Activated naive CD4-positive, alpha-beta T cell treated with anti-CD3 and anti-CD28 coated beads, Interleukin-2, amount 50 U/mL, for 72 hours (primary cell): ENCODE measurements at regions not wholly inside any gene's neighbourhood (a gene's known extent, or its start where the extent isn't known, plus 50 kb on each side); places are given as distances from the start of the nearest gene placed in this dataset.

ENCODE experiments used
- ATAC-seq, 2 donors: fragments of 150-1000 bp; cut with Tn5 transposase; 2 replicates each; pipeline ENCODE4 v1.10.0; 2021; ENCODE audit warnings: mild to moderate bottlenecking in 2 of 2, moderate library complexity in 2 of 2
- DNase-seq, 2 donors: peaks; one replicate each; pipeline ENCODE4 v3.0.0; 2021 to 2022; ENCODE audit warnings: low spot score in 2 of 2
- H3K27ac Mint-ChIP-seq, 2 donors: one replicate each; pipeline ENCODE4 v1.8.0; 2022; ENCODE audit warnings: mild to moderate bottlenecking in 2 of 2, mixed read lengths in 2 of 2
- H3K36me3 Mint-ChIP-seq, 2 donors: one replicate each; pipeline ENCODE4 v1.8.0; 2022; ENCODE audit warnings: mixed read lengths in 2 of 2
- H3K9me3 Mint-ChIP-seq, 2 donors: one replicate each; pipeline ENCODE4 v1.8.0; 2022; ENCODE audit warnings: mixed read lengths in 2 of 2

DNA sequence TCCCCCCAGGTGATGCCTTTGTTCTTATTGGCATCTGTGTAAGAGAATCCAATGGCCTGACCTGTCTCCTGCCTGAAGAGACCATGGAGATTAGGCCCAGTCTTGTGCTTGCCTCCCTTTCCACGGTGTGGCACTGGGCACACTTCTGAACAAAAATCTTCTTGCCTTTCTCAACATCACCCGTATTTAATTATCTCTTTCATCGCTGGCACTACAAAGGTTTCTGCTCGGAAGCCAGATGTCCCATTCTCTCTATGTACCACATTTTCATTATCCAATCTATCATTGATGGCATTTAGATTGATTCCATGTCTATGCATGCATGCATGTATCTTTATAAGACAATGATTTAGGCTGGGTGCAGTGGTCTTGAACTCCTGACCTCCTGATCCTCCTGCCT lies 74.3 kb downstream of the SLC25A15 start:
- Mint-ChIP-seq H3K36me3 (peaks cover 0 to 5% of the 10 kb centered on the region in 2 donors), H3K27ac (no peak overlapping the region), H3K9me3 (peaks cover 4 to 11% of the 10 kb centered on the region in 2 donors)
- ATAC-seq = no peak
- no peak for DNase-seq

DNA sequence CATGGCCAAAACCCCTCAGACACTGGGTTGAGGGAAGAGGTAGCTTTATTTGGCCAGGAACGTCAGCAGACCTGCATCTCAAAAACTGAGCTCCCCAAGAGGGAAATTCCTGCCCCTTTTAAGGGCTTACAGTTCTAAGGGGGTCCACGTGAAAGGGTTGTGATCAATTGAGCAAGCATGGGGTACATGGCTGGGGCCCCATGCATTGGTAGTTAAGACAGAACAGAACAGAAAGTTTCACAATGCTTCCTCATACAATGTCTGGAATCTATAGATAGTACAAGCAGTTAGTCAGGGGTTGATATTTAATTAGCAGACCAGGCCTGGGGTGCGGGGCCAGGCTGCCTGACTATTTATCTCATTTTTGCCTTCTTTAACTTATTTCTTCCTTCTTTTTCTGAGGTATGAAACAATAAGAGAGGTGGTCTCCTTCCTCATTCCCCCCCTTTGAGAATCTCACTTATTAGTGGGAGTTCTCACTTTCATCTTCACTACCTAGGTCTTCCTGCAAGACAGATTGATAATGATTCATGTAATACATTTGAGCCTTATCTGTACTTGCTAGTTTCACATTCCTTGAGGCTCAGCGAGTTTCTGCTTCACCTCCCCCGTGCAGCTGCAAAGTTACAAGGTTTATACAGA lies 84.8 kb downstream of the SLC25A15 start:
- Mint-ChIP-seq H3K9me3 (peaks cover 36 to 37% of the 10 kb centered on the region in 2 donors), H3K36me3 (peaks cover 59 to 72% of the 10 kb centered on the region in 2 donors), H3K27ac (no peak overlapping the region)
- no peak for ATAC-seq
- no peak for DNase-seq

DNA sequence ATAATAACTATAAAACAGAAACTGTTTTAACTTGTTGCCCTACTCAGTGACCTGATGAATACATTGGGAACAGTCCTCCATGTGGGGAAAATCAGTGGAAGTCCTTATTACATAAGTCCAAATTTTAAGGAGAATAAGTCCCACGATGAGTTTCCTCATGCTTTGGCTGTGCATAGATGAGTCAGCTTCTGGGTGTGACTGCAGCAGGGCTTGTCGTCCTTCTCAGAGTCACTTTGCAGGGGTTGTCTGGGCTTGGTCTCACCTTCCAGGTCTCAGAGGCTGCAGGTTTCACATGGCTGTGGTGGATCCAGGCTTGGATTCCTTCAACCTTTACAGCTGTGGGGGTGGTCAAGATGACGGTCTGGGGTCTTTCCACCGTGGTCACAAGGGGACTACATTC lies 85.6 kb downstream of the SLC25A15 start:
- H3K9me3 Mint-ChIP-seq = peaks cover 44 to 45% of the 10 kb centered on the region in 2 donors
- no peak for ATAC-seq
- peaks cover 67 to 79% of the 10 kb centered on the region in 2 donors for H3K36me3 Mint-ChIP-seq
- no peak overlapping the region for H3K27ac Mint-ChIP-seq
- DNase-seq = no peak

DNA sequence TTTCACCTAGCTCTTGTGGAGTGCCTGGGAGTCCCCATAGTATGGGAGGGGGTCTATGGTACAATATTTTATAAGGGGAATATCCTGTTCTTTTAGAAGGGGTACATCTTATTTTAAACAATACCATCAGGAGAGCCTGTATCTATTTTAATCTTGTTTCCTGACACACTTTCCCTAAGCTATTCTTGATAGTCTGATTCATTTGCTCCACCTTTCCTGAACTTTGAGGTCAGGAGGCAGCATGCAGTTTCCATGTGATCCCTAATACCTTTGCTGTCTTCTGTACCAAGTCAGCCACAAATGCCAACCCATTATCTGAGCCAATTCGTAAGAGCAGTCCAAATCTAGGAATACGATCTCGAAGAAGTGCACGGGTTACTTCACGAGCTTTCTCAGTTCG lies 86.2 kb downstream of the SLC25A15 start:
- no peak overlapping the region for H3K27ac Mint-ChIP-seq
- peaks cover 47 to 50% of the 10 kb centered on the region in 2 donors for H3K9me3 Mint-ChIP-seq
- ATAC-seq (no peak), DNase-seq (no peak)
- H3K36me3 Mint-ChIP-seq = peaks cover 68 to 85% of the 10 kb centered on the region in 2 donors

DNA sequence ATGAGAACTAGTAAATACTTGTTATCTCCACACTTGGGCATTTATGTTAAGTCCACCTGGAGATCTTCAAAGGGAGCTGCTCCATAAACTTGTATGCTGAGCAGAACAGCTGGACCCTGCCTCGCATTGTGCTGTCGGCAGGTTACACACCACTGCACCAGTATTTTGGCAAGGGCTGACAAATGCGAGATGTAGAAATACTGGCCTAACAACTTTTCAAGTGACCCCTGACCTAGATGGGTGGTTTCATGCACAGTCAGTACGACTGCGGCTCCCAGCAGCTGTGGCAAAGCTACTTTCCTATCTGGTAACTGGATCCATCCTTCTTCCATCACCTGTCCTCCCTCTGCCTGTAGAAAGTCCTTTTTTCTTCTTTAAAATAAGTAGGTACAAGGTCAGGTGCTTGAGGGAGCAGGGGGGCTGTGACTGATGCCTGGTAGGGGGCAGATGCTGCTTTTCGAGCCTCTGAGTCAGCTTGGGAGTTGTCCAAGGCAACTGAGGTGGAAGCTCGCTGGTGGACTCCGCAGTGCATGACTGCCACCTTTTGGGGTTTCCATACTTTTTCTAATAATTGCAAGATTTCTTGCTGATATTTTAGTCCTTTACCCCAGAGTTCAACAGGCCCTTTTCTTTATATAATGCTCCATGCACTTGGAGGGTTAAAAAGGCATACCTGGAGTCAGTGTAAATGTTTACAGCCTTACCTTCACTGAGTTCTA lies 86.8 kb downstream of the SLC25A15 start:
- DNase-seq = no peak
- H3K36me3 Mint-ChIP-seq = peaks cover 72 to 88% of the 10 kb centered on the region in 2 donors
- no peak for ATAC-seq
- H3K9me3 Mint-ChIP-seq = peaks cover 52% of the 10 kb centered on the region in 2 donors
- H3K27ac Mint-ChIP-seq = no peak overlapping the region

DNA sequence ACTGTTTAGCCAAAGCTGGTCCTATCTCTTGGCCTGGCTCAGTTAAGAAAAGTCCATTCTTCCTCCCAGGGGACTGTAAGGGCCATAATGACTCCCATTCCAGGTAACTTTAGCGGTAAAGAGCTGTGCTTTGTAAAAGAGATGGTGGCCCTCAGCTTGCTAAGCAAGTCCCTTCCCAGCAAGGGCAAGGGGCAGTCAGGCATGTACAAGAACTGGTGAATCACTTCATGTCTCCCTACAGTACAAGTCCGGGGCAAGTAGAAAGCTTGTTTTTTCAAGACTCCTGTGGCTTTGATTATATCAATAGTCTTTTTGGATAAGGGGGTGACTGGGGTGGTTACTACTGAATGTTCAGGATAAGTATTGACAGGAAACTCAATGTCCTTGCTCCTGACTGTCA lies 88.9 kb downstream of the SLC25A15 start:
- Mint-ChIP-seq H3K36me3 (peaks cover 71 to 76% of the 10 kb centered on the region in 2 donors), H3K9me3 (peaks cover 44 to 46% of the 10 kb centered on the region in 2 donors), H3K27ac (no peak overlapping the region)
- ATAC-seq (no peak), DNase-seq (no peak)

DNA sequence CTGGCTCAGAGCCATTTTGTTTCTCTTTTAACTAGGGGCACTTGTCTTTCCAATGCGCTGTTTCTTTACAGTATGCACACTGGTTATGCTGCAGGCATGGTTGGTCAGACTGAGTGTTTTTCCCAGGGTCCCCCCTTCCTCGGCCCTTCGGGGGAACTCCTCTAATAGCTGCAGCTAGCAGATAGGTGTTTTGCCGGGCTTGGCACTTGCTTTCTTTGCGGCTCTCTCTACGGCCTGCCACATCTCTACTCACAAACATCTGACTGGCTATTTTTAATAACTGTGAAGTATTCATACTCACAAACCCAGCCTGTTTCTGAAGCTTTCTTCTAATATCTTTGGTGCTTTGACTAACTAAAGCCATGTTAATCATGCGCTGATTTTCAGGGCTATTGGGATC lies 89.4 kb downstream of the SLC25A15 start:
- H3K36me3 Mint-ChIP-seq = peaks cover 67 to 71% of the 10 kb centered on the region in 2 donors
- no peak overlapping the region for H3K27ac Mint-ChIP-seq
- ATAC-seq (no peak), DNase-seq (no peak)
- peaks cover 42 to 44% of the 10 kb centered on the region in 2 donors for H3K9me3 Mint-ChIP-seq
